ENCODE measurements at regions not wholly inside any gene's neighbourhood (a gene's known extent, or its start where the extent isn't known, plus 50 kb on each side); places are given as distances from the start of the nearest gene placed in this dataset.

- TF ChIP-seq CTCF (conservative IDR thresholded peaks at IDR 0.05; ENCODE audit: low read length) (no peak), EZH2phosphoT487 (IDR thresholded peaks at IDR 0.05; ENCODE audit: borderline replicate concordance, low read depth, low read length) (no peak)
These were observed 395.8 kb downstream of the GASK1B start for GRCh38 chr4:157776930-157777528.
